ENCODE measurements at regions not wholly inside any gene's neighbourhood (a gene's known extent, or its start where the extent isn't known, plus 50 kb on each side); places are given as distances from the start of the nearest gene placed in this dataset.
A peak's percentile ranks its signal among the peaks of the same experiment; 100 is the strongest.
"Not testable (repeated sequence)": the region's sequence is repeated elsewhere in the genome, so short reads cannot be mapped to it uniquely, and the experiment has no call there.

GRCh38 chr4:184335520-184335919, 117.8 kb upstream of the ENPP6 start:
- DNase-seq, result no peak

- DNase-seq, result not testable (repeated sequence)
Observed at GRCh38 chr4:184333446-184333845, 115.8 kb upstream of the ENPP6 start.

- no peak for DNase-seq
Observed at GRCh38 chr4:184331268-184331995, 113.8 kb upstream of the ENPP6 start.

- DNase-seq, result not testable (repeated sequence)
Observed at GRCh38 chr4:184330517-184331094, 112.9 kb upstream of the ENPP6 start.

- DNase-seq, result no peak
Observed at GRCh38 chr4:184329659-184330400, 112.2 kb upstream of the ENPP6 start.

- no peak for DNase-seq
Observed at GRCh38 chr4:184329235-184329634, 111.6 kb upstream of the ENPP6 start.

- DNase-seq, result peak in 1 of 4 experiments; percentile 19
Observed at GRCh38 chr4:184328022-184328736, 110.5 kb upstream of the ENPP6 start.

GRCh38 chr4:184324939-184325477, 107.3 kb upstream of the ENPP6 start:
- DNase-seq, result no peak

GRCh38 chr4:184322328-184323025, 104.8 kb upstream of the ENPP6 start:
- no peak for DNase-seq

GRCh38 chr4:184320631-184321030, 103.0 kb upstream of the ENPP6 start:
- DNase-seq, result no peak

- DNase-seq, result no peak
Observed at GRCh38 chr4:184318852-184319251, 101.2 kb upstream of the ENPP6 start.

- no peak for DNase-seq
Observed at GRCh38 chr4:184317234-184317918, 99.7 kb upstream of the ENPP6 start.

GRCh38 chr4:184316821-184317220, 99.1 kb upstream of the ENPP6 start:
- no peak for DNase-seq

- DNase-seq, result no peak
Observed at GRCh38 chr4:184315675-184316359, 98.1 kb upstream of the ENPP6 start.

- DNase-seq, result no peak
Observed at GRCh38 chr4:184313702-184314659, 96.3 kb upstream of the ENPP6 start.

GRCh38 chr4:184313058-184313581, 95.4 kb upstream of the ENPP6 start:
- DNase-seq, result no peak

GRCh38 chr4:184312126-184312525, 94.5 kb upstream of the ENPP6 start:
- no peak for DNase-seq

GRCh38 chr4:184310881-184311709, 93.4 kb upstream of the ENPP6 start:
- DNase-seq, result no peak

GRCh38 chr4:184310171-184310567, 92.5 kb upstream of the ENPP6 start:
- DNase-seq, result peak in 2 of 4 experiments; percentile 4 to 14
